ENCODE measurements at regions not wholly inside any gene's neighbourhood (a gene's known extent, or its start where the extent isn't known, plus 50 kb on each side); places are given as distances from the start of the nearest gene placed in this dataset.

DNA sequence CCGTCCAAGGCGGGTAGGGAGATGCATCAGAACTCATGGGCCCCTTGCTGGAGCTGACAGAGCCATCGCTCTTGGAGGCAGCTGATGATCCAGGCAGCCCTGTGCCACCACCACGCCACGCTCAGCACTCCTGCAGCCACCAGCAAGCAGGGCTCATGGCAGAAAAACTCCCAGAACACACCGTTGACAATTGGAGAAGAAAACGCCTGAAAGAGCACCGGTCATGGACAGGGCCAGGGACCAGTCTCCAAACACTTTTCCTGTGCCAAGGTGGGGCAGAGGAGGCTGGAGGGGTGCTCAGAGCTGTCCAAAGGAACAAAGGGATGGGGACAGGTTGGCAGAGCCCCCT is 132.2 kb downstream of the FOXL1 start (continued):
- TF ChIP-seq NR2C2 (CRISPR knock-in tag; IDR thresholded peaks at IDR 0.05) (no peak), TP53 (CRISPR knock-in tag; IDR thresholded peaks at IDR 0.05) (no peak)

DNA sequence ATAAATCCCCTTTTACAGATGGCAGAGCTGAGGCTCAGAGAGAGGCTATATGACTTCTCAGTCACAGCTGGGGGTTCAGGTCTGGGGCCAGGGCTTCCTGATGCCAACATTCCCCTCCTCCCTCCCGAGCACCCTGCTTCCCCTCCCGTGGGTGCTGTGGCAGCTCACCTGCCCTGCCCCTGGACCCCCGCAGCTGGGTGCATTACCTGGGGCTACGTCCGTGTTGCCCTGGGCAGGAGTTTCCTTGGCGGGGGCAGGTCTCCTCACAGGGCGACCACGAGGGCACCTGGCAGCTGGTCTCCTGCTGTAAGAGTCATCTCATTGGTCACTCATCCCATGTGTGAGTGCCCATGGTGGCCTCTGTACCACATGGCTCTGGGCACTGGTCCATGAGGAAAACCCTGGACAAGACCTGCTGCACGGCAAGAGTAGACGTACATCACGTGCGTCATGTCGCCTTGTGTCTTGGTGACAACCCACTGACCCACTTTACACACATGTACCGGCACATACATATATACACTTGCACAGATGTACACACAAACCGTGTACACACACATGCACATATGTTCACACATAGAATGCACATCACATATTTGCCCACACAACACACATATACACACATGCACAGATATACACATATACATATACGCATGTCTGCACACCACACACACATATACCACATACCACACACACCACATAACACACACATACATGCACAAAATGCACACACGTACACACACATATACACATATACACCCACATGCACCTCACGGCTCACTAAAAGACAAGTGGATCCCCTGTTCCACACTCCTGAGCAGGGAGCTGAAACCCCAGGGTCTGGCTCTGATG is 134.0 kb downstream of the FOXL1 start:
- TF ChIP-seq ZNF671 (CRISPR knock-in tag; IDR thresholded peaks at IDR 0.05) (no peak), TEAD4 (CRISPR knock-in tag; IDR thresholded peaks at IDR 0.05) (no peak), ETV6 (CRISPR knock-in tag; IDR thresholded peaks at IDR 0.05) (no peak), ESRRA (CRISPR knock-in tag; IDR thresholded peaks at IDR 0.05; ENCODE audit: borderline replicate concordance) (no peak), CBFB (CRISPR knock-in tag; IDR thresholded peaks at IDR 0.05; ENCODE audit: low read depth) (no peak), MYBL2 (CRISPR knock-in tag; IDR thresholded peaks at IDR 0.05) (no peak)
- TF ChIP-seq, protein P1, sequence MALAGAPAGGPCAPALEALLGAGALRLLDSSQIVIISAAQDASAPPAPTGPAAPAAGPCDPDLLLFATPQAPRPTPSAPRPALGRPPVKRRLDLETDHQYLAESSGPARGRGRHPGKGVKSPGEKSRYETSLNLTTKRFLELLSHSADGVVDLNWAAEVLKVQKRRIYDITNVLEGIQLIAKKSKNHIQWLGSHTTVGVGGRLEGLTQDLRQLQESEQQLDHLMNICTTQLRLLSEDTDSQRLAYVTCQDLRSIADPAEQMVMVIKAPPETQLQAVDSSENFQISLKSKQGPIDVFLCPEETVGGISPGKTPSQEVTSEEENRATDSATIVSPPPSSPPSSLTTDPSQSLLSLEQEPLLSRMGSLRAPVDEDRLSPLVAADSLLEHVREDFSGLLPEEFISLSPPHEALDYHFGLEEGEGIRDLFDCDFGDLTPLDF (CRISPR knock-in tag; IDR thresholded peaks at IDR 0.05), result no peak
- TF ChIP-seq, protein P2, sequence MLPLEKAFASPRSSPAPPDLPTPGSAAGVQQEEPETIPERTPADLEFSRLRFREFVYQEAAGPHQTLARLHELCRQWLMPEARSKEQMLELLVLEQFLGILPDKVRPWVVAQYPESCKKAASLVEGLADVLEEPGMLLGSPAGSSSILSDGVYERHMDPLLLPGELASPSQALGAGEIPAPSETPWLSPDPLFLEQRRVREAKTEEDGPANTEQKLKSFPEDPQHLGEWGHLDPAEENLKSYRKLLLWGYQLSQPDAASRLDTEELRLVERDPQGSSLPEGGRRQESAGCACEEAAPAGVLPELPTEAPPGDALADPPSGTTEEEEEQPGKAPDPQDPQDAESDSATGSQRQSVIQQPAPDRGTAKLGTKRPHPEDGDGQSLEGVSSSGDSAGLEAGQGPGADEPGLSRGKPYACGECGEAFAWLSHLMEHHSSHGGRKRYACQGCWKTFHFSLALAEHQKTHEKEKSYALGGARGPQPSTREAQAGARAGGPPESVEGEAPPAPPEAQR (CRISPR knock-in tag; IDR thresholded peaks at IDR 0.05), result no peak
- TF ChIP-seq, protein P3, sequence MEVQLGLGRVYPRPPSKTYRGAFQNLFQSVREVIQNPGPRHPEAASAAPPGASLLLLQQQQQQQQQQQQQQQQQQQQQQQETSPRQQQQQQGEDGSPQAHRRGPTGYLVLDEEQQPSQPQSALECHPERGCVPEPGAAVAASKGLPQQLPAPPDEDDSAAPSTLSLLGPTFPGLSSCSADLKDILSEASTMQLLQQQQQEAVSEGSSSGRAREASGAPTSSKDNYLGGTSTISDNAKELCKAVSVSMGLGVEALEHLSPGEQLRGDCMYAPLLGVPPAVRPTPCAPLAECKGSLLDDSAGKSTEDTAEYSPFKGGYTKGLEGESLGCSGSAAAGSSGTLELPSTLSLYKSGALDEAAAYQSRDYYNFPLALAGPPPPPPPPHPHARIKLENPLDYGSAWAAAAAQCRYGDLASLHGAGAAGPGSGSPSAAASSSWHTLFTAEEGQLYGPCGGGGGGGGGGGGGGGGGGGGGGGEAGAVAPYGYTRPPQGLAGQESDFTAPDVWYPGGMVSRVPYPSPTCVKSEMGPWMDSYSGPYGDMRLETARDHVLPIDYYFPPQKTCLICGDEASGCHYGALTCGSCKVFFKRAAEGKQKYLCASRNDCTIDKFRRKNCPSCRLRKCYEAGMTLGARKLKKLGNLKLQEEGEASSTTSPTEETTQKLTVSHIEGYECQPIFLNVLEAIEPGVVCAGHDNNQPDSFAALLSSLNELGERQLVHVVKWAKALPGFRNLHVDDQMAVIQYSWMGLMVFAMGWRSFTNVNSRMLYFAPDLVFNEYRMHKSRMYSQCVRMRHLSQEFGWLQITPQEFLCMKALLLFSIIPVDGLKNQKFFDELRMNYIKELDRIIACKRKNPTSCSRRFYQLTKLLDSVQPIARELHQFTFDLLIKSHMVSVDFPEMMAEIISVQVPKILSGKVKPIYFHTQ (CRISPR knock-in tag; IDR thresholded peaks at IDR 0.05), result no peak
- DNase-seq (ENCODE audit: low spot score), result no peak
- ATAC-seq, result no peak
- H3K36me3 Mint-ChIP-seq, result no peaks in the 10 kb centered on the region
- CTCF ChIA-PET, result no interaction called here
- no peak overlapping the region for H3K27ac Mint-ChIP-seq
- peaks cover 5% of the 10 kb centered on the region; the same call in 1 of the 2 replicates for H3K9me3 Mint-ChIP-seq
- POLR2A ChIA-PET, result no interaction called here
- peaks cover 19% of the 10 kb centered on the region for H3K4me1 Mint-ChIP-seq
- H3K4me3 Mint-ChIP-seq, result no peak overlapping the region
- no peaks in the 10 kb centered on the region; the same call in 1 of the 2 replicates for H3K27me3 Mint-ChIP-seq (ENCODE audit: low read depth)

DNA sequence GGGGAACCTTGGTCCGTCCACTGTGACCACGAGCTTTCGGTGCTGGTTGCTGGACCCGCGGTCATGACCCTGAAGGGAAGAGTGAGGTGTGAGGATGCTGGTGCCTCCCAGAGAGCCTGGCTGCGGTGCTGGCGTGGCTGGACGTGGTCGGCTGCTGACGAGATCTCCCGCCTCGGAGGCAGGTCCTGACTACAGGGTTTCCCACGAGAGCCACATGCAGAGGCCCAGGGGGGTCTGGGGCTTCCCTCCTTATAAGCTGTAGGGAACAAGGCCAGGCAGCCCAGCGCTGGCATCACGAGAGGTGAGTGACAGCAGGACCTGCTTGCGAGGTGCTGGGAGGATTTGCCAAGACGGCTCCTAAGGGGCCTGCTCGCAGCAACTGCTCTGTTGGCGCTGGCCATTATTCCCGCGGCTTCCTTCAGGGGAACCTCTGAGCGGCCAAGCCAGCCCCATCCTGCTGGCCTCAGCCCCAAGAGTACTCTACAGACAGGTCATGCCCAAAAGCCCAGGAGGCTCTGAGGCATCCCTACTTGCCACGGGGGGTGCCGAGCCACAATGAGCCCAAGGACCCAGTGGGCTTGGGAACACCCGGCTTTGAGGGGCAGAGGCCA is 134.8 kb downstream of the FOXL1 start:
- ATAC-seq, result no peak
- Mint-ChIP-seq H3K4me1 (peaks cover 26% of the 10 kb centered on the region), H3K27ac (no peak overlapping the region), H3K4me3 (no peak overlapping the region), H3K27me3 (ENCODE audit: low read depth) (no peaks in the 10 kb centered on the region; the same call in 1 of the 2 replicates), H3K9me3 (peaks cover 5% of the 10 kb centered on the region; the same call in 1 of the 2 replicates), H3K36me3 (no peaks in the 10 kb centered on the region)
- POLR2A ChIA-PET, result no interaction called here
- TF ChIP-seq, protein P4, sequence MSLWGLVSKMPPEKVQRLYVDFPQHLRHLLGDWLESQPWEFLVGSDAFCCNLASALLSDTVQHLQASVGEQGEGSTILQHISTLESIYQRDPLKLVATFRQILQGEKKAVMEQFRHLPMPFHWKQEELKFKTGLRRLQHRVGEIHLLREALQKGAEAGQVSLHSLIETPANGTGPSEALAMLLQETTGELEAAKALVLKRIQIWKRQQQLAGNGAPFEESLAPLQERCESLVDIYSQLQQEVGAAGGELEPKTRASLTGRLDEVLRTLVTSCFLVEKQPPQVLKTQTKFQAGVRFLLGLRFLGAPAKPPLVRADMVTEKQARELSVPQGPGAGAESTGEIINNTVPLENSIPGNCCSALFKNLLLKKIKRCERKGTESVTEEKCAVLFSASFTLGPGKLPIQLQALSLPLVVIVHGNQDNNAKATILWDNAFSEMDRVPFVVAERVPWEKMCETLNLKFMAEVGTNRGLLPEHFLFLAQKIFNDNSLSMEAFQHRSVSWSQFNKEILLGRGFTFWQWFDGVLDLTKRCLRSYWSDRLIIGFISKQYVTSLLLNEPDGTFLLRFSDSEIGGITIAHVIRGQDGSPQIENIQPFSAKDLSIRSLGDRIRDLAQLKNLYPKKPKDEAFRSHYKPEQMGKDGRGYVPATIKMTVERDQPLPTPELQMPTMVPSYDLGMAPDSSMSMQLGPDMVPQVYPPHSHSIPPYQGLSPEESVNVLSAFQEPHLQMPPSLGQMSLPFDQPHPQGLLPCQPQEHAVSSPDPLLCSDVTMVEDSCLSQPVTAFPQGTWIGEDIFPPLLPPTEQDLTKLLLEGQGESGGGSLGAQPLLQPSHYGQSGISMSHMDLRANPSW (CRISPR knock-in tag; conservative IDR thresholded peaks at IDR 0.05; ENCODE audit: low read depth), result no peak
- TF ChIP-seq, protein P5, sequence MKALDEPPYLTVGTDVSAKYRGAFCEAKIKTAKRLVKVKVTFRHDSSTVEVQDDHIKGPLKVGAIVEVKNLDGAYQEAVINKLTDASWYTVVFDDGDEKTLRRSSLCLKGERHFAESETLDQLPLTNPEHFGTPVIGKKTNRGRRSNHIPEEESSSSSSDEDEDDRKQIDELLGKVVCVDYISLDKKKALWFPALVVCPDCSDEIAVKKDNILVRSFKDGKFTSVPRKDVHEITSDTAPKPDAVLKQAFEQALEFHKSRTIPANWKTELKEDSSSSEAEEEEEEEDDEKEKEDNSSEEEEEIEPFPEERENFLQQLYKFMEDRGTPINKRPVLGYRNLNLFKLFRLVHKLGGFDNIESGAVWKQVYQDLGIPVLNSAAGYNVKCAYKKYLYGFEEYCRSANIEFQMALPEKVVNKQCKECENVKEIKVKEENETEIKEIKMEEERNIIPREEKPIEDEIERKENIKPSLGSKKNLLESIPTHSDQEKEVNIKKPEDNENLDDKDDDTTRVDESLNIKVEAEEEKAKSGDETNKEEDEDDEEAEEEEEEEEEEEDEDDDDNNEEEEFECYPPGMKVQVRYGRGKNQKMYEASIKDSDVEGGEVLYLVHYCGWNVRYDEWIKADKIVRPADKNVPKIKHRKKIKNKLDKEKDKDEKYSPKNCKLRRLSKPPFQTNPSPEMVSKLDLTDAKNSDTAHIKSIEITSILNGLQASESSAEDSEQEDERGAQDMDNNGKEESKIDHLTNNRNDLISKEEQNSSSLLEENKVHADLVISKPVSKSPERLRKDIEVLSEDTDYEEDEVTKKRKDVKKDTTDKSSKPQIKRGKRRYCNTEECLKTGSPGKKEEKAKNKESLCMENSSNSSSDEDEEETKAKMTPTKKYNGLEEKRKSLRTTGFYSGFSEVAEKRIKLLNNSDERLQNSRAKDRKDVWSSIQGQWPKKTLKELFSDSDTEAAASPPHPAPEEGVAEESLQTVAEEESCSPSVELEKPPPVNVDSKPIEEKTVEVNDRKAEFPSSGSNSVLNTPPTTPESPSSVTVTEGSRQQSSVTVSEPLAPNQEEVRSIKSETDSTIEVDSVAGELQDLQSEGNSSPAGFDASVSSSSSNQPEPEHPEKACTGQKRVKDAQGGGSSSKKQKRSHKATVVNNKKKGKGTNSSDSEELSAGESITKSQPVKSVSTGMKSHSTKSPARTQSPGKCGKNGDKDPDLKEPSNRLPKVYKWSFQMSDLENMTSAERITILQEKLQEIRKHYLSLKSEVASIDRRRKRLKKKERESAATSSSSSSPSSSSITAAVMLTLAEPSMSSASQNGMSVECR (CRISPR knock-in tag; IDR thresholded peaks at IDR 0.05; ENCODE audit: borderline replicate concordance), result no peak
- TF ChIP-seq, protein P6, sequence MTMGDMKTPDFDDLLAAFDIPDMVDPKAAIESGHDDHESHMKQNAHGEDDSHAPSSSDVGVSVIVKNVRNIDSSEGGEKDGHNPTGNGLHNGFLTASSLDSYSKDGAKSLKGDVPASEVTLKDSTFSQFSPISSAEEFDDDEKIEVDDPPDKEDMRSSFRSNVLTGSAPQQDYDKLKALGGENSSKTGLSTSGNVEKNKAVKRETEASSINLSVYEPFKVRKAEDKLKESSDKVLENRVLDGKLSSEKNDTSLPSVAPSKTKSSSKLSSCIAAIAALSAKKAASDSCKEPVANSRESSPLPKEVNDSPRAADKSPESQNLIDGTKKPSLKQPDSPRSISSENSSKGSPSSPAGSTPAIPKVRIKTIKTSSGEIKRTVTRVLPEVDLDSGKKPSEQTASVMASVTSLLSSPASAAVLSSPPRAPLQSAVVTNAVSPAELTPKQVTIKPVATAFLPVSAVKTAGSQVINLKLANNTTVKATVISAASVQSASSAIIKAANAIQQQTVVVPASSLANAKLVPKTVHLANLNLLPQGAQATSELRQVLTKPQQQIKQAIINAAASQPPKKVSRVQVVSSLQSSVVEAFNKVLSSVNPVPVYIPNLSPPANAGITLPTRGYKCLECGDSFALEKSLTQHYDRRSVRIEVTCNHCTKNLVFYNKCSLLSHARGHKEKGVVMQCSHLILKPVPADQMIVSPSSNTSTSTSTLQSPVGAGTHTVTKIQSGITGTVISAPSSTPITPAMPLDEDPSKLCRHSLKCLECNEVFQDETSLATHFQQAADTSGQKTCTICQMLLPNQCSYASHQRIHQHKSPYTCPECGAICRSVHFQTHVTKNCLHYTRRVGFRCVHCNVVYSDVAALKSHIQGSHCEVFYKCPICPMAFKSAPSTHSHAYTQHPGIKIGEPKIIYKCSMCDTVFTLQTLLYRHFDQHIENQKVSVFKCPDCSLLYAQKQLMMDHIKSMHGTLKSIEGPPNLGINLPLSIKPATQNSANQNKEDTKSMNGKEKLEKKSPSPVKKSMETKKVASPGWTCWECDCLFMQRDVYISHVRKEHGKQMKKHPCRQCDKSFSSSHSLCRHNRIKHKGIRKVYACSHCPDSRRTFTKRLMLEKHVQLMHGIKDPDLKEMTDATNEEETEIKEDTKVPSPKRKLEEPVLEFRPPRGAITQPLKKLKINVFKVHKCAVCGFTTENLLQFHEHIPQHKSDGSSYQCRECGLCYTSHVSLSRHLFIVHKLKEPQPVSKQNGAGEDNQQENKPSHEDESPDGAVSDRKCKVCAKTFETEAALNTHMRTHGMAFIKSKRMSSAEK (CRISPR knock-in tag; IDR thresholded peaks at IDR 0.05; ENCODE audit: borderline replicate concordance), result no peak
- no peak for DNase-seq (ENCODE audit: low spot score)
- CTCF ChIA-PET, result interaction anchor here (1.1 kb wide), 1 partner anchor 161 kb away, joined by 3 read pairs; no protein-coding TSS in a partner anchor
